Urothelium cell line (cell line): ENCODE measurements at regions not wholly inside any gene's neighbourhood (a gene's known extent, or its start where the extent isn't known, plus 50 kb on each side); places are given as distances from the start of the nearest gene placed in this dataset.
"Not testable (repeated sequence)": the region's sequence is repeated elsewhere in the genome, so short reads cannot be mapped to it uniquely, and the experiment has no call there.

Experiments
- DNase-seq: peaks from one replicate; pipeline ENCODE4 v3.0.0; 2011; ENCODE audit warnings: low spot score, mixed read lengths
- FAIRE-seq: peaks from 2 replicates; lab custom pipeline; 2011; peaks lifted over from hg19 to GRCh38; lab: Jason Lieb, UNC

GRCh38 chr13:76632401-76633044 is 253.7 kb downstream of the KCTD12 start:
- FAIRE-seq: no peak
- DNase-seq: no peak

GRCh38 chr13:76630629-76631230 is 255.5 kb downstream of the KCTD12 start:
- FAIRE-seq: no peak
- DNase-seq: no peak

GRCh38 chr13:76622315-76623040 is 263.7 kb downstream of the KCTD12 start:
- no peak for FAIRE-seq
- DNase-seq: no peak

GRCh38 chr13:76621705-76622104 is 264.5 kb downstream of the KCTD12 start:
- FAIRE-seq: no peak
- no peak for DNase-seq

- no peak for FAIRE-seq
- peak; percentile 7 for DNase-seq
These were observed 266.2 kb downstream of the KCTD12 start for GRCh38 chr13:76620036-76620435.

GRCh38 chr13:76619631-76620030 is 266.6 kb downstream of the KCTD12 start:
- no peak for DNase-seq
- no peak for FAIRE-seq

GRCh38 chr13:76610819-76611415 is 275.3 kb downstream of the KCTD12 start:
- no peak for DNase-seq
- no peak for FAIRE-seq

- FAIRE-seq: no peak
- no peak for DNase-seq
These were observed 276.6 kb downstream of the KCTD12 start for GRCh38 chr13:76609643-76610042.

GRCh38 chr13:76607866-76608265 is 278.3 kb downstream of the KCTD12 start:
- DNase-seq: no peak
- no peak for FAIRE-seq

- FAIRE-seq (no peak), DNase-seq (no peak)
These were observed 286.1 kb downstream of the KCTD12 start for GRCh38 chr13:76600081-76600480.

GRCh38 chr13:76597868-76598267 is 288.3 kb downstream of the KCTD12 start:
- no peak for DNase-seq
- no peak for FAIRE-seq

GRCh38 chr13:76596216-76596615 is 290.0 kb downstream of the KCTD12 start:
- no peak for DNase-seq
- no peak for FAIRE-seq

GRCh38 chr13:76594435-76594834 is 291.8 kb downstream of the KCTD12 start:
- FAIRE-seq (no peak), DNase-seq (no peak)

- DNase-seq (no peak), FAIRE-seq (no peak)
These were observed 299.4 kb downstream of the KCTD12 start for GRCh38 chr13:76586842-76587241.

- DNase-seq (no peak), FAIRE-seq (no peak)
These were observed 306.5 kb downstream of the KCTD12 start for GRCh38 chr13:76579701-76580100.

GRCh38 chr13:76575634-76576033 is 310.6 kb downstream of the KCTD12 start:
- not testable (repeated sequence) for FAIRE-seq, DNase-seq

- no peak for DNase-seq
- FAIRE-seq: no peak
These were observed 315.7 kb downstream of the KCTD12 start for GRCh38 chr13:76570510-76570971.

- DNase-seq: no peak
These were observed 329.6 kb downstream of the KCTD12 start for GRCh38 chr13:76556627-76557026.

GRCh38 chr13:76552807-76553206 is 333.4 kb downstream of the KCTD12 start:
- DNase-seq (no peak), FAIRE-seq (no peak)

More at GRCh38 chr13:76556627-76557026, 329.6 kb downstream of the KCTD12 start:
- no peak for FAIRE-seq

GRCh38 chr13:76552041-76552772 is 334.0 kb downstream of the KCTD12 start:
- DNase-seq (no peak), FAIRE-seq (no peak)

GRCh38 chr13:76542176-76542575 is 344.0 kb downstream of the KCTD12 start:
- DNase-seq (no peak), FAIRE-seq (no peak)
